D721Med (cell line): ENCODE measurements at regions not wholly inside any gene's neighbourhood (a gene's known extent, or its start where the extent isn't known, plus 50 kb on each side); places are given as distances from the start of the nearest gene placed in this dataset.
"Not testable (repeated sequence)": the region's sequence is repeated elsewhere in the genome, so short reads cannot be mapped to it uniquely, and the experiment has no call there.

ENCODE experiments used
- DNase-seq: peaks from one replicate; pipeline ENCODE4 v3.0.0; 2011; ENCODE audit warnings: low spot score; ENCODE audit not compliant: insufficient read length
- FAIRE-seq: peaks from 2 replicates; lab custom pipeline; 2011; peaks lifted over from hg19 to GRCh38; lab: Jason Lieb, UNC
- TF ChIP-seq, protein P1 (sequence below): IDR thresholded peaks from 2 replicates; pipeline ENCODE4 v1.5.1; 2012; ENCODE audit warnings: mild to moderate bottlenecking, control low read depth; ENCODE audit not compliant: insufficient read depth; ENCODE audit errors: missing control alignments

DNA sequence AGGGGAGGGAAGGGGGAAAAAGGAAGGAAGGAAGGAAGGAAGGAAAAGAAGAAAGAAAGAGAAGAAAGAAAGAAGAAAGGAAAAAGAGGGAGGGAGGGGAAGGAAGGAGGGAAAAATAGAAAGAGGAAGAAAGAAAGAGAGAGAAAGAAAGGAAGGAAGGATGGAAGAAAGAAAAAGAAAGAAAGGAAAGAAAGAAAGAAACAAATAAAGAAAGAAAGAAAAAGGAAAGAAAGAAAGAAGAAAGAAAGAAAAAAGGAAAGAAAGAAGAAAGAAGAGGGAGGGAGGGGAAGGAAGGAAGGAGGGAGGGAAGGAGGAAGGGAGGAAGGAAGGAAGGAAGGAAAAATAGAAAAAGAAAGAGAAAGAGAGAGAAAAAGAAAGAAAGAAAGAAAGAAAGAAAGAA, 315.8 kb upstream of the PIK3C3 start:
- TF ChIP-seq, protein P1, sequence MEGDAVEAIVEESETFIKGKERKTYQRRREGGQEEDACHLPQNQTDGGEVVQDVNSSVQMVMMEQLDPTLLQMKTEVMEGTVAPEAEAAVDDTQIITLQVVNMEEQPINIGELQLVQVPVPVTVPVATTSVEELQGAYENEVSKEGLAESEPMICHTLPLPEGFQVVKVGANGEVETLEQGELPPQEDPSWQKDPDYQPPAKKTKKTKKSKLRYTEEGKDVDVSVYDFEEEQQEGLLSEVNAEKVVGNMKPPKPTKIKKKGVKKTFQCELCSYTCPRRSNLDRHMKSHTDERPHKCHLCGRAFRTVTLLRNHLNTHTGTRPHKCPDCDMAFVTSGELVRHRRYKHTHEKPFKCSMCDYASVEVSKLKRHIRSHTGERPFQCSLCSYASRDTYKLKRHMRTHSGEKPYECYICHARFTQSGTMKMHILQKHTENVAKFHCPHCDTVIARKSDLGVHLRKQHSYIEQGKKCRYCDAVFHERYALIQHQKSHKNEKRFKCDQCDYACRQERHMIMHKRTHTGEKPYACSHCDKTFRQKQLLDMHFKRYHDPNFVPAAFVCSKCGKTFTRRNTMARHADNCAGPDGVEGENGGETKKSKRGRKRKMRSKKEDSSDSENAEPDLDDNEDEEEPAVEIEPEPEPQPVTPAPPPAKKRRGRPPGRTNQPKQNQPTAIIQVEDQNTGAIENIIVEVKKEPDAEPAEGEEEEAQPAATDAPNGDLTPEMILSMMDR, result no peak
- FAIRE-seq, result no peak
- no peak for DNase-seq

DNA sequence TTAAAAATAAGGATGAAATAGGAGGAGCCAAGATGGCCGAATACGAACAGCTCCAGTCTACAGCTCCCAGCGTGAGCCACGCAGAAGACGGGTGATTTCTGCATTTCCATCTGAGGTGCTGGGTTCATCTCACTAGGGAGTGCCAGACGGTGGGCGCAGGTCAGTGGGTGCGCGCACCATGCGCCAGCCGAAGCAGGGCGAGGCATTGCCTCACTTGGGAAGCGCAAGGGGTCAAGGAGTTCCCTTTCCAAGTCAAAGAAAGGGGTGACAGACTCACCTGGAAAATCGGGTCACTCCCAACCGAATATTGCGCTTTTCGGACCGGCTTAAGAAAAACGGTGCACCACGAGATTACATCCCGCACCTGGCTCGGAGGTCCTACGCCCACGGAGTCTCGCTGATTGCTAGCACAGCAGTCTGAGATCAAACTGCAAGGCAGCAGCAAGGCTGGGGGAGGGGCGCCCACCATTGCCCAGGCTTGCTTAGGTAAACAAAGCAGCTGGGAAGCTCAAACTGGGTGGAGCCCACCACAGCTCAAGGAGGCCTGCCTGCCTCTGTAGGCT, 323.2 kb upstream of the PIK3C3 start:
- not testable (repeated sequence) for DNase-seq, FAIRE-seq

DNA sequence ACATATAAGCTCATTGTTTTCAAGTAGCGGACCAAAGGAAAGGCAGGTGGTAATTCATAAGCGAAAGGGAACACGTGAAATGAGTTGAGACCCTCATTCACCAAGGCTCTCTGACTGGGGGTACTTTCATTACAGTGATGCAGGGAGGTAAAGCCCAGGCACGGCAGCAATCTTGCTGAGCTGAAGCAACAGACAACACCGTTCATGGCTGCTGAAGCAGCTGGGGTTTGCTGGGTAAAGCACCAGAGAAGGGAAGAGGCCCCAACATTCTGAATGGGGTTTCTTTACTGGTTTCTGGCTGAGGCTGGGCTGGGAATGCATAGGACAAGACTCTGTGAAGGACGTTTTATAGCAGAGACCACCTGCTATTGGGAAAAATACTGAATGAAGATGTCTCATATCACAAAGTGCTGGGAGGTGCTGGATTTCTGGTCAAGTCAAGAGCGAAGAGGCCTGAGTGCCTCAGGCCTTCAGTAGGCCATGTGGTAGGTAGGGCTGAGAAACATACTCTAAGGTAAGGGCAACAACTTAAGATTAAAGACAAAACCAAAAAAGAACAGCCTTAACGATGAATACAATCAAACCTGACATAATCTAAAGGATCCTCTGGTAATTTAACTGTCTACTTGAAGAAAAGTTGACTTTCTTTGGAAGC, 324.7 kb upstream of the PIK3C3 start:
- FAIRE-seq, result peak; percentile 53
- TF ChIP-seq, protein P1, result no peak
- DNase-seq, result no peak

DNA sequence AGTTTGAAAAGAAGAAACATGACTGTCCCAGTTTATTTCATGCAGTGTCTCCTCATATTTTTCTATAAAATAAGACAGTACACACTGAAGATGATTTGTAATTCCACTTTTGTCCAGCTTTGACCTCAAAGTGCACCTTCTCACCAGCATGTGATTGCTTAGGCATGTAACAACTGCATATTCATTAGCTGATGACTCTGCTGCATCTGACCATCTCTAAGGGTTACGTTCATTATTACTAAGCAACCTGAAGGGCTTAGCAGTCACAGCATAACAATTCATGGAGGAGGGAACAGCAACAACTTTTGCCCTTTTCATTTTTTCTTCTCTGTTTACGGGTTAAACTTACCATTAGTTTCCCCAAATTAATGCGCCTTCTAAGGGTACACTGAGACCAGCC, 330.6 kb upstream of the PIK3C3 start:
- FAIRE-seq, result no peak
- no peak for DNase-seq
- TF ChIP-seq, protein P1, result no peak

DNA sequence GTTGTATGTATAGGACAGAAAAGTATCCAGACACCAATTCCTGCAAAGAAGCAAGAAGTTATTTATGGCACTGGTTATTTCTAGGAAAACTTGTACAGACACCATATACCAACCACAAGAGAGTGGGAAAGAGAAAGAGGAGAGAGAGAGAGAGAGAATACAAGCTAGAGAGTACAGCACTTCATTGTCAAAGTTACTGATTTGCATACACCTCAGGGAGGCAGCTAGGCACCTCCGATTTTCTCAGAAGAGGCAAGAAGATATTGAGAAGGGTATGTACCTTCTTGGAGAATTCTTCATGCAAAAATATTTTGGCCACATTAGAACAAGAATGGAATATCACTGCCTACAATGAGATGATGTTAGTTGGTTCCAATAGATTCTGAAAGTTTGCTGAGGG, 333.9 kb upstream of the PIK3C3 start:
- FAIRE-seq (no peak), DNase-seq (no peak)
- TF ChIP-seq, protein P1, result no peak

DNA sequence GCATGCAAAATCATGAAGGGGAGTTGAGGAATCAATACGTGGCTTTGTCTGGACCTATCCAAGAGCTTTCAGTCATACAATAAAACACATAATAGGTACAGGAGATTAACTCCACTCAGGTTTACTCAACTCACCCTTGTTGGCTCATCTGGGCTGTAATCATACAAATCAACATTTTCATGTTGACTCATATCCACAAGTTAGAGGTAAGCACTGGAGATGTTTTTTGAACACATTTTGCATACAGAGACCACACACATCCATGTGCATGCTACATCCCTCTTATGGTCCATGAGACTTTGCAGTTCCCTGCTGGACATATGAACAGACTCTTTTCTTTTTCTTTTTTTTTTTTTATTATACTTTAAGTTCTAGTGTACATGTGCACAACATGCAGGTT, 336.9 kb upstream of the PIK3C3 start:
- TF ChIP-seq, protein P1, result no peak
- no peak for DNase-seq
- FAIRE-seq, result peak; percentile 48

DNA sequence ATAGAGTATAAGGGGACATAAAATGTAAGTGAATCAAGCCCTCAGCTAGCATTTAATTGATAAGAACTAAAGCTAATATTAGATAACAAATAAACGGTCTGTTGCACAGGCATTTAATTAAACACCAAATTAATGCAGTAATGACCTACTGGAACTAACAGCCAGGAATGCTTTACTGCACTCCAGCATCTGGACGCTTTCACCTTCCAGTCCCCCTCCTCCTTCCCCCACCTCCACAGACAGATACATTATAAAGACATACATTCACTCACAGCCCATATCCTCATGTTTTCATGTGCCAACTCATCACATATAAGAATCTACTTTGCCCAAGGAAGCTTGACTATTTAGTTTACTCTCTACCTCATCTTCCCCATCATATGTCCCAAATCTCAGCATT, 337.4 kb upstream of the PIK3C3 start:
- DNase-seq (no peak), FAIRE-seq (peak; percentile 11)
- TF ChIP-seq, protein P1, result no peak
